ENCODE measurements at regions not wholly inside any gene's neighbourhood (a gene's known extent, or its start where the extent isn't known, plus 50 kb on each side); places are given as distances from the start of the nearest gene placed in this dataset.

DNA sequence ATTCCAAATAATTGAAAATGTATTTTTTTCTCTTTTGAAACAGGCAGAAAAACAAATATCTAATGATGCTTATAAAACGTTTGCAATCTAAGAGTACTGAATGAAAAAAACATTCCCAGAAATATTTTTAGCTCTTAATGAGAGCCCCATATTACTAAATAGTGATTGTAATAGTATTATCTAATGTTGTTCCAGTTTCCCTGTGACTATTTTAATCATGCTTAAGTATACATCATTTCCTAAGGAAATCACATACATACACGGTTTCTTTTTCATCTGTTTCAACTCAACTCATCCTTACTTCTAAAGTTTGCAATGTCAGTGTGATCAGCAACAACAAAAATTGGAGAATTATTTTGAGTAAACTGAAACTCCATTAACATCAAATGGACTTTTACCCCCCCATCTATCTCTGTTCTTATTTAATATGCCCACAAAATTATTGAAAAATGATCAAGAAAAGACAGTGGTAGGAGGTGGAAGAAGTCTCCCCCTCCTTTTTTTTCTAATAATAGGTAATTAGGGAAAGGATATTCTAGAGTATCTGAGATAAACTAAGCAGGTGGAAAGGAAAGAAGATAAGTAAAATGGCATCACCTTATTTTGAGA is 530.1 kb upstream of the ATP2B1 start:
- no peaks in the 10 kb centered on the region for H3K36me3 ChIP-seq (ENCODE audit: insufficient read depth, low read length)
- DNase-seq (ENCODE audit: low read depth, low spot score), result no peak
- H3K9me3 ChIP-seq (ENCODE audit: low read depth, low read length), result no peaks in the 10 kb centered on the region
- no peak overlapping the region for H3K27ac ChIP-seq
- no peak overlapping the region for H3K4me3 ChIP-seq
- no peak overlapping the region for H3K9ac ChIP-seq (ENCODE audit: insufficient read length)
- no peak for TF ChIP-seq EZH2 (IDR thresholded peaks at IDR 0.05)
- TF ChIP-seq FOXP2 (optimal IDR thresholded peaks at IDR 0.05; ENCODE audit: control extremely low read depth, extremely low read length, insufficient read depth), result no peak
- TF ChIP-seq POLR2AphosphoS5 (IDR thresholded peaks at IDR 0.05; ENCODE audit: borderline replicate concordance, low read depth, low read length), result no peak

GRCh38 chr12:90237841-90238240 is 529.2 kb upstream of the ATP2B1 start:
- H3K36me3 ChIP-seq (ENCODE audit: insufficient read depth, low read length), result no peaks in the 10 kb centered on the region
- TF ChIP-seq POLR2AphosphoS5 (IDR thresholded peaks at IDR 0.05; ENCODE audit: borderline replicate concordance, low read depth, low read length) (no peak), FOXP2 (optimal IDR thresholded peaks at IDR 0.05; ENCODE audit: control extremely low read depth, extremely low read length, insufficient read depth) (no peak), EZH2 (IDR thresholded peaks at IDR 0.05) (no peak)
- H3K4me3 ChIP-seq, result no peak overlapping the region
- no peaks in the 10 kb centered on the region for H3K9me3 ChIP-seq (ENCODE audit: low read depth, low read length)
- no peak for DNase-seq (ENCODE audit: low read depth, low spot score)
- no peak overlapping the region for H3K27ac ChIP-seq
- H3K9ac ChIP-seq (ENCODE audit: insufficient read length), result no peak overlapping the region

- Histone ChIP-seq H3K36me3 (ENCODE audit: insufficient read depth, low read length) (no peaks in the 10 kb centered on the region), H3K9ac (ENCODE audit: insufficient read length) (no peak overlapping the region), H3K4me3 (no peak overlapping the region), H3K27ac (no peak overlapping the region), H3K9me3 (ENCODE audit: low read depth, low read length) (no peaks in the 10 kb centered on the region)
- no peak for TF ChIP-seq POLR2AphosphoS5 (IDR thresholded peaks at IDR 0.05; ENCODE audit: borderline replicate concordance, low read depth, low read length)
- no peak for TF ChIP-seq EZH2 (IDR thresholded peaks at IDR 0.05)
- no peak for TF ChIP-seq FOXP2 (optimal IDR thresholded peaks at IDR 0.05; ENCODE audit: control extremely low read depth, extremely low read length, insufficient read depth)
- DNase-seq (ENCODE audit: low read depth, low spot score), result no peak
Observed at GRCh38 chr12:90235642-90236041, 527.0 kb upstream of the ATP2B1 start.

GRCh38 chr12:90234472-90234871 is 525.8 kb upstream of the ATP2B1 start:
- TF ChIP-seq EZH2 (IDR thresholded peaks at IDR 0.05) (no peak), POLR2AphosphoS5 (IDR thresholded peaks at IDR 0.05; ENCODE audit: borderline replicate concordance, low read depth, low read length) (no peak), FOXP2 (optimal IDR thresholded peaks at IDR 0.05; ENCODE audit: control extremely low read depth, extremely low read length, insufficient read depth) (no peak)
- H3K4me3 ChIP-seq, result no peak overlapping the region
- no peaks in the 10 kb centered on the region for H3K36me3 ChIP-seq (ENCODE audit: insufficient read depth, low read length)
- no peak overlapping the region for H3K9ac ChIP-seq (ENCODE audit: insufficient read length)
- H3K9me3 ChIP-seq (ENCODE audit: low read depth, low read length), result no peaks in the 10 kb centered on the region
- peak; percentile 39 for DNase-seq (ENCODE audit: low read depth, low spot score)
- H3K27ac ChIP-seq, result peak overlapping the region; percentile 22; the same call in 1 of the 2 replicates

GRCh38 chr12:90233168-90234100 is 524.8 kb upstream of the ATP2B1 start:
- DNase-seq (ENCODE audit: low read depth, low spot score), result no peak
- Histone ChIP-seq H3K4me3 (no peak overlapping the region), H3K27ac (peak overlapping the region; percentile 61), H3K9me3 (ENCODE audit: low read depth, low read length) (no peaks in the 10 kb centered on the region), H3K36me3 (ENCODE audit: insufficient read depth, low read length) (no peaks in the 10 kb centered on the region), H3K9ac (ENCODE audit: insufficient read length) (no peak overlapping the region)
- TF ChIP-seq FOXP2 (optimal IDR thresholded peaks at IDR 0.05; ENCODE audit: control extremely low read depth, extremely low read length, insufficient read depth) (no peak), POLR2AphosphoS5 (IDR thresholded peaks at IDR 0.05; ENCODE audit: borderline replicate concordance, low read depth, low read length) (no peak), EZH2 (IDR thresholded peaks at IDR 0.05) (no peak)

GRCh38 chr12:90229407-90230170 is 521.0 kb upstream of the ATP2B1 start:
- no peak for TF ChIP-seq POLR2AphosphoS5 (IDR thresholded peaks at IDR 0.05; ENCODE audit: borderline replicate concordance, low read depth, low read length)
- TF ChIP-seq FOXP2 (optimal IDR thresholded peaks at IDR 0.05; ENCODE audit: control extremely low read depth, extremely low read length, insufficient read depth), result no peak
- TF ChIP-seq EZH2 (IDR thresholded peaks at IDR 0.05), result no peak
- H3K9me3 ChIP-seq (ENCODE audit: low read depth, low read length), result no peaks in the 10 kb centered on the region
- no peak overlapping the region for H3K27ac ChIP-seq
- no peak overlapping the region for H3K4me3 ChIP-seq
- no peak overlapping the region for H3K9ac ChIP-seq (ENCODE audit: insufficient read length)
- DNase-seq (ENCODE audit: low read depth, low spot score), result no peak
- no peaks in the 10 kb centered on the region for H3K36me3 ChIP-seq (ENCODE audit: insufficient read depth, low read length)

- Histone ChIP-seq H3K36me3 (ENCODE audit: insufficient read depth, low read length) (no peaks in the 10 kb centered on the region), H3K27ac (no peak overlapping the region), H3K4me3 (no peak overlapping the region), H3K9me3 (ENCODE audit: low read depth, low read length) (no peaks in the 10 kb centered on the region), H3K9ac (ENCODE audit: insufficient read length) (no peak overlapping the region)
- no peak for DNase-seq (ENCODE audit: low read depth, low spot score)
- TF ChIP-seq FOXP2 (optimal IDR thresholded peaks at IDR 0.05; ENCODE audit: control extremely low read depth, extremely low read length, insufficient read depth) (no peak), EZH2 (IDR thresholded peaks at IDR 0.05) (no peak), POLR2AphosphoS5 (IDR thresholded peaks at IDR 0.05; ENCODE audit: borderline replicate concordance, low read depth, low read length) (no peak)
Observed at GRCh38 chr12:90226211-90226610, 517.6 kb upstream of the ATP2B1 start.

- no peak overlapping the region for H3K4me3 ChIP-seq
- no peaks in the 10 kb centered on the region for H3K9me3 ChIP-seq (ENCODE audit: low read depth, low read length)
- H3K27ac ChIP-seq, result no peak overlapping the region
- no peak for DNase-seq (ENCODE audit: low read depth, low spot score)
- H3K36me3 ChIP-seq (ENCODE audit: insufficient read depth, low read length), result no peaks in the 10 kb centered on the region
- no peak for TF ChIP-seq FOXP2 (optimal IDR thresholded peaks at IDR 0.05; ENCODE audit: control extremely low read depth, extremely low read length, insufficient read depth)
- no peak for TF ChIP-seq EZH2 (IDR thresholded peaks at IDR 0.05)
- no peak overlapping the region for H3K9ac ChIP-seq (ENCODE audit: insufficient read length)
Observed at GRCh38 chr12:90216815-90217214, 508.2 kb upstream of the ATP2B1 start.
